ENCODE measurements at regions not wholly inside any gene's neighbourhood (a gene's known extent, or its start where the extent isn't known, plus 50 kb on each side); places are given as distances from the start of the nearest gene placed in this dataset.
A peak's percentile ranks its signal among the peaks of the same experiment; 100 is the strongest.

GRCh38 chr22:48247829-48248228 is 1485.4 kb downstream of the TBC1D22A start:
- no peak overlapping the region for H3K4me3 ChIP-seq
- H3K27me3 ChIP-seq (replicated peaks in 1 of 7), result peaks cover 0 to 68% (median 3%) of the 10 kb centered on the region in 7 donors
- TF ChIP-seq, protein P1, sequence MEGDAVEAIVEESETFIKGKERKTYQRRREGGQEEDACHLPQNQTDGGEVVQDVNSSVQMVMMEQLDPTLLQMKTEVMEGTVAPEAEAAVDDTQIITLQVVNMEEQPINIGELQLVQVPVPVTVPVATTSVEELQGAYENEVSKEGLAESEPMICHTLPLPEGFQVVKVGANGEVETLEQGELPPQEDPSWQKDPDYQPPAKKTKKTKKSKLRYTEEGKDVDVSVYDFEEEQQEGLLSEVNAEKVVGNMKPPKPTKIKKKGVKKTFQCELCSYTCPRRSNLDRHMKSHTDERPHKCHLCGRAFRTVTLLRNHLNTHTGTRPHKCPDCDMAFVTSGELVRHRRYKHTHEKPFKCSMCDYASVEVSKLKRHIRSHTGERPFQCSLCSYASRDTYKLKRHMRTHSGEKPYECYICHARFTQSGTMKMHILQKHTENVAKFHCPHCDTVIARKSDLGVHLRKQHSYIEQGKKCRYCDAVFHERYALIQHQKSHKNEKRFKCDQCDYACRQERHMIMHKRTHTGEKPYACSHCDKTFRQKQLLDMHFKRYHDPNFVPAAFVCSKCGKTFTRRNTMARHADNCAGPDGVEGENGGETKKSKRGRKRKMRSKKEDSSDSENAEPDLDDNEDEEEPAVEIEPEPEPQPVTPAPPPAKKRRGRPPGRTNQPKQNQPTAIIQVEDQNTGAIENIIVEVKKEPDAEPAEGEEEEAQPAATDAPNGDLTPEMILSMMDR (IDR thresholded peaks at IDR 0.05 in 8 of 11, conservative IDR thresholded peaks at IDR 0.05 in 3 of 11), result no peak
- TF ChIP-seq POLR2A (IDR thresholded peaks at IDR 0.05) (no peak), POLR2AphosphoS5 (IDR thresholded peaks at IDR 0.05) (no peak)
- WGBS, 5 donors, result 72 to 91% (median 85%) methylated on average over 7 of the region's 7 CpGs
- no peaks in the 10 kb centered on the region for H3K36me3 ChIP-seq
- H3K4me1 ChIP-seq, result peaks cover 0 to 12% (median 0%) of the 10 kb centered on the region in 6 donors
- DNase-seq, result peak; percentile 38
- H3K27ac ChIP-seq, result no peak overlapping the region
- intact Hi-C loops (cut with DNase I; ENCODE audit: low total_unique reads), result no loop called here
- H3K9me3 ChIP-seq, result no peaks in the 10 kb centered on the region

DNA sequence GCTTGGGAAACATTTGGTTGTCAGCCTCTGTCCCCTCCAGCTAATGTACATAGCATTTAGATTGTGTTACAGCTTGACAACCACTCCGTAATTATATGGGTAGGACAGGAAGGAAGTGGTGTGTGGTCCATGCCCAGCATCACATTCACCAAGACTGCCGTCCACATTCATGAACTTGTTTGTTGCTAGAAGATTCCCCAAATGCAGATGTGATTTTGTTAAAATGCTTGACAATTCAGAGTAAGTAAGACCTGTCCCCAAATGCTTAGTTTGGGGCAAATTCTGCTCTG is 1482.7 kb downstream of the TBC1D22A start:
- no peak overlapping the region for H3K4me3 ChIP-seq
- H3K27ac ChIP-seq, result no peak overlapping the region
- H3K27me3 ChIP-seq (replicated peaks in 1 of 7), result peaks cover 0 to 61% (median 3%) of the 10 kb centered on the region in 7 donors
- intact Hi-C loops (cut with DNase I; ENCODE audit: low total_unique reads), result no loop called here
- H3K4me1 ChIP-seq, result peaks cover 0 to 24% (median 0%) of the 10 kb centered on the region in 6 donors
- WGBS, 5 donors, result 3 to 17% (median 8%) methylated on average over 2 of the region's 2 CpGs
- DNase-seq, result peak; percentile 18
- H3K36me3 ChIP-seq, result no peaks in the 10 kb centered on the region
- TF ChIP-seq, protein P1 (IDR thresholded peaks at IDR 0.05 in 8 of 11, conservative IDR thresholded peaks at IDR 0.05 in 3 of 11), result no peak
- no peak for TF ChIP-seq POLR2A (IDR thresholded peaks at IDR 0.05)
- TF ChIP-seq POLR2AphosphoS5 (IDR thresholded peaks at IDR 0.05), result no peak
- H3K9me3 ChIP-seq, result no peaks in the 10 kb centered on the region

DNA sequence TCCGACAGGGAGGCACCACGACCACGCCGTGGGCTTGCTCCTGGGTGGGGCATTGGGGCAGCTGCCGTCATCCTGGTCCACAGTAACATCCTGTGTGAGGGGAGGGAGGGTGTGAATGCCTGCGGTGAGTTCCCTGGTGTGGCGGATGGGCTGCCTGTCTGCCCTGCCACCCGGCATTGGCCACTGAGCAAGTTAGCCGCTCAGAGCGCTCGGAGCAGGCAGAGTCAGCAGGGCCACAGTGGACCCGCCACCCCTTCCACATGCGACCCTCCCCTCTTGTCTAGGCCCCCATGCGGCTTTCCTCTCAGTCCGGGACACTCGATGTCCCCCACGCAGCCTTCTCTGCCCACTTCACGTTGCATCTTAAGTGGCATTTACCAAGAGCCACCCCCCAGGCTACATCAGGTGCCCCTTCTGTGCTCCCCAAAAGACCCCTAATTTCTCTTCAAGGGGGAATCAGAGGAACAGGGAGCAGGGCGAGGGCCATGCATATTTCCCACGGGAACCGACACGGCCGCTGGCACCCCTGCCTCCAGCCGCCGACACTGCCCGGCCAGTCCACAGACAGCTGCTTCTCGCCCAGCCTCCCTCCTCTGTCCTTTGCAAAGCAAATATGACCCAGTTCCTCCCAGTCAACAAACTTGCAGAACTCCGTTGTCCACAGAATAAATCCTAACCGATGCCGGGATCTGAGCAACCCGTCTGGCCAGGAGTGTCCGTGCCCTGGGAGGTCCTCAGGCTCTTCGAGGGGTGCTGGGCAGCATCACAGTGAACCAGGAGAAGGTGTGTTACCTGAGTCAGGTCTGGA is 1482.1 kb downstream of the TBC1D22A start:
- WGBS, 5 donors, result 87 to 93% (median 88%) methylated on average over 24 to 33 of the region's 33 CpGs
- peak; percentile 63 for DNase-seq
- TF ChIP-seq, protein P1 (IDR thresholded peaks at IDR 0.05 in 8 of 11, conservative IDR thresholded peaks at IDR 0.05 in 3 of 11), result no peak
- no peak for TF ChIP-seq POLR2A (IDR thresholded peaks at IDR 0.05)
- no peak for TF ChIP-seq POLR2AphosphoS5 (IDR thresholded peaks at IDR 0.05)

DNA sequence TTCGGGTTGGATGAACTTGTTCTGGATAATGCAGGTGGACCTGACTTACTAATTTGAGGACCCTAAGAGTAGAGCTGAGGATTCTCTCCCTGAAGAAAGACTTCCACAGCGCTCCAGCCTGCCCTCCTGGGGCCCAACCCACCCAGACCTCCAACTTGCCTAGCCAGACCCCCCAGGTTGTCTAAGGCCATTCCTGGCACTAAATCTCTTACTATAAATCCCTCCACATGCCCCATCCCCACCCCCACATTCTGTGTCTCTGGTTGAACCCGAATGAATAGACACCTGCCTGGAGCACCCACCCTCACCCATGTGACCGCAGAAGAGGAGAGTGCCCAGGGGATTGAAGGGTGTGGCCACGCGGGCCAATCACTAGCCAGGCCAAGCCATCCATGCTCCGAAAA is 1480.0 kb downstream of the TBC1D22A start:
- Histone ChIP-seq H3K27ac (no peak overlapping the region), H3K9me3 (peaks cover 0 to 3% (median 0%) of the 10 kb centered on the region in 8 donors), H3K36me3 (no peaks in the 10 kb centered on the region), H3K27me3 (replicated peaks in 1 of 7) (peaks cover 0 to 50% (median 3%) of the 10 kb centered on the region in 7 donors), H3K4me1 (peaks cover 0 to 24% (median 0%) of the 10 kb centered on the region in 6 donors), H3K4me3 (no peak overlapping the region)
- intact Hi-C loops (cut with DNase I; ENCODE audit: low total_unique reads), result no loop called here
- peak; percentile 54 for DNase-seq
- TF ChIP-seq POLR2AphosphoS5 (IDR thresholded peaks at IDR 0.05) (no peak), POLR2A (IDR thresholded peaks at IDR 0.05) (no peak)
- TF ChIP-seq, protein P1 (IDR thresholded peaks at IDR 0.05 in 8 of 11, conservative IDR thresholded peaks at IDR 0.05 in 3 of 11), result no peak
- 88 to 93% (median 90%) methylated on average over 7 of the region's 7 CpGs for whole genome bisulfite sequencing, 5 donors

More for the DNA sequence above, 1482.1 kb downstream of the TBC1D22A start:
- intact Hi-C loops (cut with DNase I; ENCODE audit: low total_unique reads), result no loop called here
- Histone ChIP-seq H3K27ac (no peak overlapping the region), H3K27me3 (replicated peaks in 1 of 7) (peaks cover 0 to 56% (median 3%) of the 10 kb centered on the region in 7 donors), H3K4me1 (peaks cover 0 to 24% (median 0%) of the 10 kb centered on the region in 6 donors), H3K36me3 (no peaks in the 10 kb centered on the region), H3K9me3 (no peaks in the 10 kb centered on the region), H3K4me3 (no peak overlapping the region)

All from spleen (tissue), 11 donors.